Stimulated activated CD4-positive, alpha-beta T cell treated with anti-CD3 and anti-CD28 coated beads, TNF-alpha, amount 100 ng/mL, for 4 hours (primary cell): ENCODE measurements at regions not wholly inside any gene's neighbourhood (a gene's known extent, or its start where the extent isn't known, plus 50 kb on each side); places are given as distances from the start of the nearest gene placed in this dataset.

Source experiments
- DNase-seq, 3 experiments: peaks; one replicate each; pipeline ENCODE4 v3.0.0-alpha.2; 2020; ENCODE audit warnings: low read depth in 3 of 3

DNA sequence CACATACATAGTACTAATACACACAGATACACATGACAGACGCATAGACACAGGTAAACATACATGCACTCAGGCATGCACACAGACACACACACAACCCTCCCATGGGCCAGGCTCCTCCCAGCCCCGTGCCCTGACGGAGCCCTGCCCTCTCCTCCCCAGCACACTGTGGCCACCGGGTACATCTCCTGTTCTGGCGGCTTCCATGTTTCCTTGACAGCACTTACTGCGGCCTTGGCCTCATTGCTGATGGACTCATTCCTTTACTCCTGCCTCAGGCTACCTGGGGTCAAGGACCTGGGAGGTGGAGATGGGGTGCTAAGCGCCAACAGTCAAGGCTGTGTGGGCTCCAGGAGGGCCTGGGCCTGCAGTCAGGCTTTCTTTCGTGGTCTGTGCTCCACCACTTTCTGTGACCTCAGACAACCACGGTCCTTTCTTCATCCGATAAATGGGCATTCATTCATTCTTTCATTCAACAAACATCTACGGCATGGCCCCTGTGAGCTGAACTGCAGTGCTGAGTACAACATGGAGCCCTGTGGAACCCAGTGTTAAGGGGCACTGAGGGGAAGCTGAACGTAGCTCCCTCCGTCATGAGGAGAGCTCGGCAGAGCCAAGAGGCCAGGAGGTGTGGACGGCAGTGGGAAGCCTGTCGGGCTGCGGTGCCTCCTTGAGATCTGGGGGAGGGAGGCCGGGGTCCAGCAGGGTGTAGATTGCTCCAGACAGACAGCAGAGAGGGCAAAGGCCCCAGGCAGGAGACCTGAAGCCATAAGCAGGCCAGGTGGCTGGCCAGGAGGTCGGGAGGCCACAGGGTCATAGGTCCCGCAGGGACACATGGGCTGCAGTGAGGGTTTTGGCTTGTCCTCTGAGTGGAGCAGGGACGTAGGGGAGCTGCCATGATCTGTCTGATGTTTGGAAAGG, 190.4 kb upstream of the HDAC4 start:
- no peak for DNase-seq

DNA sequence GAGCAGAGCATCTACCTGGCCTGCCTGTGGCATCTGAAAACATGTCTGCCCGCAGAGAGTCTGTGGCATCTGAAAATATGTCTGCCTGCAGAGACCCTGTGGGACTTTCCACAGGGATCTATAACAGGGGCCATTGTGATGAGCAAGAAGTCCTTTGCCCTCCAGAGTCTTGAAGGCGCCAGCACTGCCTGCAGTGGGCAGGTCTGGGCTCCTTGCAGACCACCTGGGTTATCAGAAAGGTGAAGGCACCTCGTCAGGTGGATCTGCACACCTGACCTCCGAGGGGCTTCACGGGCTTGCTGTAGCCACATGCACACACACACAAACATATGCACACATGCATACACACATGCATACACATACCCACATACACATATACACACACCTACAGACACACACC, 189.5 kb upstream of the HDAC4 start:
- DNase-seq, result no peak

DNA sequence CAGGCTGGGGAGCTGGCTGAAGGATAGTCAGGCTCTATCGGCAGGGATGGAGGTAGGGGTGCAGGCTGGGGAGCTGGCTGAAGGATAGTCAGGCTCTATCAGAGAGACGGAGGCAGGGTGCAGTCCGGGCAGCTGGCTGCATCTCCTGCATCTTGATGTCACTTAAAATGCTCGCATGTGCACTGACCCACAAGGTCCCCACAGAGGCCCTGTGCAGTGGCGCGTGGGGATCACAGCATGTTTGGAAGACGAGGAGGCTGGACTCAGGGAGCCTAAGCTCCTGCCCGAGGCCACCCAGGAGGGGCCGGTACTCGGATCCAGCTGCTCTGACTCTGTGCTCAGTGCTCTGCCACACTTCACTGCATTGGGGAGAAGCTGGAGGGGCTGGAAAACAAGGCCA, 189.0 kb upstream of the HDAC4 start:
- no peak for DNase-seq

DNA sequence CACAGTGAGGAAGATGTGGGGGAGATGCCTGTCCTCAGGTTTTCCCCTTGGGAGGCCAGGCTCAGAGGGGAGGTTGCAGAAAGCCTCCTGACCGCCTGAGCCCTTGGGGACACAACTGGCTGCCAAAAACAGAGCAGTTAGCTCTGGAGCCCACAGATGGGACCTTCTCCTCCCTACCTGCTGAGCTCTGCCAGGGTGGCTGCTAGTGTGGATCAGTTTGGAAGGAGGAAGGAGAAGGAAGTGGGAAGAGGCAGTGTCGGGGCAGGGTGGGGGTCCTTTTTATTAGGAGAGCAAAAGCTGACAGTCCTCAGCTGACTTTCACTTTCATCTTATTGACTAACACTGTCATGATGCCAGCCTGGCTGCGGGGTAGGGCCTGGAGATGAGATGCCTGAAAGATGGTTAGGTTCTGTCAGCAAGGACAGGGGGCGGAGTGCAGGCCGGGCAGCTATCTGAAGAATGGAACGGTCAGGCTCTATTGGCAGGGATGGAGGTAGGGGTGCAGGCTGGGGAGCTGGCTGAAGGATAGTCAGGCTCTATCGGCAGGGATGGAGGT, 188.5 kb upstream of the HDAC4 start:
- DNase-seq, result no peak

DNA sequence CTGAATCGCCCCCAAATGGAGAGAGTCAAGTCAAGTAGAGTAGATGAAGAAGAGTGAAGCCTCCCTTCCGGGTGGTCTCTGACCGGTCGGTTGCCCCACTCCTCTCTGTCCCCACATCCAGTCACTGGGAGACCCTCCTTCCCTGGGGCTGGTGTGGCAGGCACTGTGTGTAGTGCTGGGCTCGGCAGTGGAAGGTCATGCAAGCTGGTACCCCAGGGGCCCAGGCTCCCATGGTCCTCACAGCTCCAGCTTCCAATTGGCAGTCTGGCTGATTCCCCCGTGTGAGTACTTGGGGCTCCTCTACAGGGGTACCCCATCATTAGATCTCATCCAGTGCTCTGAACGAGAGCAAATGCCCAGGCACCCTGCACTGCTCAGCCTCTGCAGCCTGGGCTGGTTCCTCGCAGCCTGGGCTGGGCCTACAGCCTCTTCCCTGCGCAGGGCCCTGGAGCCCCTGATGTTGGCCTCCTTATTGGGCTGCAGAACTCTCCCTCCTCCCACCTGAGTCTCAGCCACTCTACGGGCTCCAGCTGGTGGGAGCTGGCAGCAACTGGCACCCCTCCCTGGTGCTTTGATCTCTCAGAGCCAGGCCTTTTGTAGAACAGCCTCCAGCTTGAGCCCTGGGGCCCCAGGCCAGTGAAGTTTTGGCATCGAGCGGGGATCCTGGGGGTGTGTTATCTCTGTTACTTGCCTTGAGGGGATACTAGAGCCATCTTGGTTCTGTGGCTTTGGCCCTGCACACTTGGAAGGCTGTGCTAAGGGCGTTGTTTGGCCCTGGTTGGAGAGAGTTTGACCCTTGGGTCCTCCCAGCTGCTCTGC, 187.8 kb upstream of the HDAC4 start:
- DNase-seq, result no peak

DNA sequence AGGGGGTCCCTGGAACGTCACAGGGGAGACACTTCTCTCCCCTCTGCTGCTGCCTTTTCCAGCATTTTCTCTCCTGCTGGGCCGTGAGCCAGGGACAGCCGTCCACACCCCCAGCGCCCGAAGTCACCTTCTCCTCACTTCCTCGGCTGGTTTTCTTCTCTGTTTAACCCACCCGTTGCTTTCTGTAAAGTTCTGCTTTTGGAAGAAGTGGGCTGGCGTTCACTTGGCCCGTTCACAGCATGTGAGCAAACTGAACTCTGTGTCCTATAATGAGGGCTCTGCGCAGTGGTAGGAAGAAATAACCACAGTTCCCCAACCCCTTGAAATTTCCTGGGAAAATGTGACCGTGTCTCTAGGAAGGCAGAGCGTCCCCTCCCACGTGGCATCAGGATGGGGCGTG, 187.0 kb upstream of the HDAC4 start:
- no peak for DNase-seq

DNA sequence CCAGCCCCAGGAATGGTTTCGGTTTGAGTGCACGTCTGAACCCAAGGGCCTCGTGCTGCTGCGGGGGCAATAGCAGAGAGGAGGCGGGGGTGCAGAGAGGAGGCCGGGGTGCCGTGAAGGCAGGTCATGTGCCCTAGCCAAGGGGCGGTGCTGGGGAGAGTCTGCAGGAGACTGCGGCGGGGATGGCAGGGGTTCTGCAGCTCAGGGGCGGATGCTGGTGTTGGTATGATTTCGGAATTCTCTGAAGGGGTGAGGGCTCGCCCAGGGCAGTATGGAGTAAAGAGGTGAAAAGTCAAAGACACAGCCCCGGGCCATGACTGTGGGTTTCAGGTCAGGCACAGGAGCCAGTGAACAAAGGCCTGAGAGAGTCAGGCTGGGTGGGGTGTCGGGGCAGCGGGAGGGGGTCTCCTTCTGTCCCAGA, 186.5 kb upstream of the HDAC4 start:
- no peak for DNase-seq

DNA sequence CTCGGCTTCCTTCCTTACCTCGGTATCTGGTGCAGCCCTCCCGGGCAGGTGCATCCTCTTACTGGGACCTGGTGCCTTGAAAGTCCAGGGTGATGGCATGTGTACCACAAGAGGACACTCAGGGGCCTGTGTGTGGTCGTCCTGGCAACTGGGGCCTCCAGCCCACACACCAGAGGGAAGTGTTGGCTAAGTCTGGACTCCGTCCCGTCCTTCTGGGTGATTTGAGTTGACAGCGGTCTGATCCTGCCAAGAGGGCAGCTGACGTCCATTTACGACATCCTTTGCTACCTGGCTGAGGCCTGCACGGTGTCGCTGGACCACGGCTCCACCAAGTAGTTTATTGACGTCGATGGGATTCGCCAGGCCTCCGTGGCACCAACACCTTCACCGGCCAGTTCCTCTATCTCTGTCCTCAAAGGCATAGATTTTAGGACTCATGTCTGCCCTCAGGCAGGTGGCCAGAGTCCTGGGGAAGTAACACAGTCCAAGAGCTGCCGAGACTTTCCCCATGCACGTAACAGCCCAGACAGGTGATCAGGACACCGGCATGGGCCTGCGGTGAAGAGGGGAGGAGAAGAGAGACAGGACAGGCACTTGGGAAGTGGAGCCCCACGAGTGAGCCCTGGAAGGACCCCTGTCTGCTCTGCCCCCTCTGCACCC, 186.0 kb upstream of the HDAC4 start:
- no peak for DNase-seq

DNA sequence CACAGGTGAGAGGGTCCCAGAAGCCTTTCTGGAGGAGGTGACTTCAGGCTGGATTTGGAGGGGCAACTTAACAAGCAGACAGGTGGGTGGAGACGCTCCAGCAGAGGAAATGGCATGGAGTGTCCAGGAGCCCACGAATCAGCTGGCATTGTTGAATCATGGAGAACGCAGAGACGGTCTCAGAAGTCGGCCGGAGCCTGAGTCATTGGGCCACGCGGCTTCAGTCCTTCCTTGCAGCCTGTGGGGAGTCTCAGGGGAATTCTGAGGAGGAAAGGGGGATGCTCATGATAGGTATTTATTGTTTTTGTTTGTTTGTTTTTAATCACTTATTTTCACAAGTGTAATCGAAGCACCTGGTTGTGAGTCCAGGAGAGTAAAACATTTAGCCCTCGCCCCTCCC, 184.6 kb upstream of the HDAC4 start:
- DNase-seq, result no peak

DNA sequence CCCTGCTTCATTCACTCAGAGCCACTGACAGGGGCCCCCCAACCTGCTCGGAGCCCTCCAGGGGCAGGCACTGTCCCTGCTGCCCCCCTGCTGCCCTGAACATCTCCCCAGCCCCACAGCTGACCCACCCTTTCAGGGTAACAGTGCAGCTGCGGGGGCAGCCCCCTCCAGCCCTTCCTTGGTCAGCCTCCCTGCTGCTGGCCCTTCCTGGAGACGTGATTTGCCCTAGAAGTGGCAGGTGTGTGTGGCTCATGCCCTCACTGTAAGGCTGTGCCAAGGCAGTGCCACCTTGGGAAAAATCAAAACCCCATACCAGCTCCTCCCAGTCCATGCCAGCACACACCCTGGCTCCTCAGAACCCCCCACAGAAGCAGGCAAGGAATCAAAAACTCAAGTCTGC, 184.2 kb upstream of the HDAC4 start:
- DNase-seq, result no peak

DNA sequence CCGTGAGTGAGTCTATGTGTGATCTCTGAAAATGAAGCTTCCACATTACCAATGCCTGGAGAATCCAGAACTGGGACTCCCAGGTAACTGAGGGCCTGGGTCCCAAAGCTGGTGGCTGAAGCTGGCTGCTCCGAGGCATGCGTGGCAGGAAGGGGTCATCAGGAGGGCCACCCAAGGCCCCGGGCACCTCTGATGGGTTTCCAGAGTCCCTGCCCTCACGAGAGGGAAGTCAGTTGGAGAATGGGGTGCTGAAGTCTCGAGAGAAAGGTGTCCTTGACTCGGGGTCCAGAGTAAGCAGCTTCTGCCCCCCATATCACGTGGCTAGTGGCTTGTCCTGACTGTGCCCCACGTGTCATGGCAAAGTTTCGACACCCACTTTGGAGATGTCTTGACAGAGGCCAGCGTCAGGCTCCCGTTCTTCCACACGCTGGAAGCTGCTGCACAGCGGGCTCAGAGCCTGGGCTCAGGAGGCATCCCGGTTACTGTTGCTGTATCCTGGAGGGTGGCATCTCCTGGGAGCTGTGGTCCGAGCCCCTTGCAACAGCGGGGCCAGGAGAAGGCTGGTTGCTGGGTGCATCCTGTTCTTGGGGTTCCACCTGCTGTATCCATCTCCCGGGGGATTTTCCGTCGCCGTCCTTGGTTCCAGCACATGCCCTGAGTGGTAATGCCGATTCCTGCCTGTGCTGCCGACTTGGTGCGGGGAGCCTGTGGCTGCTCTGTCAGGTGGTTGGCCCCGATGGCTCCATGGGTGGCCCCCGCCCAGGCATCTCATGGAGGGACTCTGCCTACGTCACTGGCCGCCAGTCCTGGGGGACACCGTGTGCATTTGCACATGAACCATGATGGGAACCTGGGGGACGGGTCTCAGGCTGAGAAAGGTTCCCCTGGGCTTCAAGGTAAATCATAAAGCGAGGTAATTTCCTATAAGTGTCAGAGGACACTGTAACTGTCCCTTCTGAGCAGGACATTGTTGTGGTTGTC, 183.3 kb upstream of the HDAC4 start:
- no peak for DNase-seq

DNA sequence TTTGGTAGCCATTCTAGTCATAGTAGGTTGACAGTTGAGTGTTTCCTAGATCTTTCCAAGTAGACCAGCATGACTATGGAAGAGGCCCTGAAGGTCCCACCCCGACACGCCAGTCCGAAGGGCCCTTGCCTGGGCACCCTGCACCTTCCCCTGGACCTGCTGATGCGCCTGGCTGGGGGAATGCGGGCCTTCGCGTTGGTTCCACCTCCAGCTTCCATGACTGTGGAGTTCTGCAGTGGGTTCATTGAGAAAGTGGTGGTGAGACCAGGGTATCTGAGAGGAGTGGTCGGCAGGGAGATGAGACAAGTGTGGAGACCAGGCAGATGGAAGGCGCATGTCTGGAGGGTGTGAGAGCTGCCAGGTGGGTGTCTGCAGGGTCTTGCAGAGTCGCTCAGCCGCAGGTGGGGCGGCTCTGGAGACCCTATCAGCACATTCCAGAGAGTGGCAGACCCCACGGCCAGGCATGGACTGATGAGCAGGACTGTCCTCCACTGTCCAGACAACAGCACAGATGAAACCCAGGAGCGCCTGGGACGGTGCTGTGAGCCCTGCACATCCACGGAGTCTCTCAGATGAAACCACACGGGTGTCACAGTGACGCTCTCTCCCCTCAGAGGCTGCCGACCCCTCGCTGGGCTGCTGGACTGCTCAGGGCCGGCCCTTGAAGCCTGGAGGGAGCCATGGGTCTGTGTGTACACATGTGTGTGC, 182.5 kb upstream of the HDAC4 start:
- DNase-seq, result no peak

DNA sequence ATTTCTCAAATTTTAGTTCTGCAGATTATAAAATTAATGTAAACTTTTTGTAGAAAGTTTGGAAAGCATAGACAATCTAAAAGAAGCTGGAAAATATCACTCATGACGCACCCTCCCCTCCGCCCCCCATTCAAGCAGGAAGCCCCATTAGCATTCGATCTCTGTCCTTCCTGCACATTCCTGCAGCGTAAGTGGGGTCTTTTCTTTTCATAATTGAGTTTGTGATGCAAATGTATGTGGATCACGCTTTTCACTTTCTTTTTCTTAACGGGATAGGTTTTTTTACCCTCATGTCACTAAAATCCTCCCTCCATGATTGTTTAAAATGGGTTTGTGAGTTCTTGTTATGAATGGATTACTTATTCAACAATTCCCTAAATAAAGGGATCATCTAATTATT, 181.7 kb upstream of the HDAC4 start:
- DNase-seq, result no peak

DNA sequence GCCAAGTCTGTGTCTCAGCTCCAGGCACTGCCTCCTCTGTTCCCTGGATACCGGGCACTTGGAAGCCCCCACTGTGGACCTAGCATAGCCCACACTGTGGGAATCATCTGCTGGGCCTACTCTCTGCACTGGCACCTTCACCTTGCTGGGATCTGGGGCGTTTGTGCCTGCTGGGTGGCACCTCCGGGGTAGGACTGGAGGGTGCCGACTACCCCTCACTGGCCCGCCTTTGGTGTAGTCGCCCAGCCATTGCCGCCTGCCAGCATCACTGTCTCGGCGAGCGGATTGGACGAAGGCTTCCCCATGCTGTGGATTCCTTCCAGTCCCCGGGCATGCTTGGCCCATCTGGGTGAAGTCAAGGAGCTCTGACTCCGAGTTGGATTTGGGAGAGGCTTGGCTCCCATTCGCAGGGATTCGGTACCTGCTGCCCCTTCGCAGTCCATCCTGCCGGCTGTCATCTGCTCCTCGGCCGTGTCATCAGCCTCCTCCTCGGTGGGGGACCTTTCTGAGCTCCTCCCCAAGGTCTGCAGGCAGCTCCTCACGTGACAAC, 180.6 kb upstream of the HDAC4 start:
- no peak for DNase-seq

DNA sequence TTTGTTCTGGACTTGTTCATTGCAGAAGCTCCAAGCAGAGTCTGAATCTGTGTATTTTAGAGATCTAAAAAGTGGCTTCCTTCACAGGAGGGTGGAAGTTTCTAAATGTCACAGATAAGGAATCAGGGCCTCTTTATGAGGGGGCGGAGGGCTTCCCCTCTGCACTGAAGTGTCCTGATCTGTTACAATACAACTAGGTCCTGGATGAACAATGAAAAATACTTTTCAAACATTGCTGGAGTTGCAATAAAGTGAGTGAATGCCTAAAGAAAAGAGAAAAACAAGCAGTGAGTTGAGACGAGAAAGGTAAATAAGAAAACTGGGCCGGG, 179.3 kb upstream of the HDAC4 start:
- no peak for DNase-seq

DNA sequence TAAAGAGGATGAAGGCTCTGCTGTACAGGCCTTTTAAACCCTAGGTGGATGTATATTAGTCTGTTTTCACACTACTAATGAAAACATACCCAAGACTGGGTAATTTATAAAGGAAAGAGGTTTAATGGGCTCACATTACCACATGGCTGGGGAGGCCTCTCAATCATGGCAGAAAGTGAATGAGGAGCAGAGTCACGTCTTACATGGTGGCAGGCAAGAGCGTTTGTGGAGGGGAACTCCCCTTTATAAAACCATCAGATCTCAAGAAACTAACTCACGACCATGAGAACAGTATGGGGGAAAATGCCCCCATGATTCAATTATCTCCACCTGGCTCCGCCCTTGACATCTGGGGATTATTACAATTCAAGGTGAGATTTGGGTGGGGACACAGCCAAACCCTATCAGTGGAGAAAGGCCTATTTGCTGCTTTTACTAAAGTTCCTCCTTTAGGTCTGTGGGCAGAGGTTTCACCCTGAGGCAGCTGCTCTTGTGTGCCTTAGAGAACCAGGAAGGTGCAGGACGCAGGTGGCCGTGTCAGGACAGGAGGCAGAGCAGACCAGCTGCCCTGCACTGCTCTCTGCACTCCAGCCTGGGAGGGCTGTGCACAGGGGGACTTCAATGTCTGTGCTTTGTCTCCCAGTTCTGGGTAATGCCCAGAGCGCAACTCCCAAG, 178.8 kb upstream of the HDAC4 start:
- DNase-seq, result no peak

DNA sequence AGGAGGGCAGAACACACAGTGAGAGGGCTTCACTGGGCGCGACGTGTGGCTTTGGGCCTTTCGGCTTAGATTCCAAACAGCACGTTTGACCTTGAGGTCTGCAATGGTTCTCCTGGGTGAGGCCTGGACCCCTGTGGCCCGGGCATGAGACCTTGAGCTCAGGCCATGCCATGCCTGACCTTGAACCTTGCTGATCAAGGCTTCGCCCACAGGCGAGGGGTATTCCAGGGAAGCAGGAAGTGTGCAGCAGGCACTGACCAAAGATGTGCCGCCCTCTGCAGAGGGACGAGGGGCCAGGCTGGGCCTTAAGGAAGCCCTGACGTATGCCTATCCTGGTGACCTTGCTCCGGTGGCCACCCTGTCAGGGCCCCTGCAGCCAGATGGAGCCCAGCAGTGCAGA, 178.3 kb upstream of the HDAC4 start:
- no peak for DNase-seq

DNA sequence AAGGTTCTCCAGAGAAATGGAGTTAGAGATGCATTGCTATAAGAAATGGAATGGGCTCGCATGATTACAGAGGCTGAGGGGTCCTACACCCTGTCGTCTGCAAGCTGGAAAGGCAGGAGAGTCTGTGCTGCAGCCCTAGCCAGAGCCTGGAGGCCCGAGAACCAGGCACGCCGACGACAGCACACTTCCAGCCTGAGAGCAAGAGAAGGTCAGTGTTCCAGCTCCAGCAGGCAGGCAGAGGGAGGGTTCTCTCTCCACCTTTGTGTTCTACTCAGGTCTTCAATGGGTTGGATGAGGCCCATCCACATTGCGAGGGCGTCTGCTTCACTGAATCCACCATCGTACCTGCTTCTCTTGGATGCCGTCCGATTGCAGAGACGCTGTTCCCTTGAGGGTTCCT, 177.6 kb upstream of the HDAC4 start:
- no peak for DNase-seq

DNA sequence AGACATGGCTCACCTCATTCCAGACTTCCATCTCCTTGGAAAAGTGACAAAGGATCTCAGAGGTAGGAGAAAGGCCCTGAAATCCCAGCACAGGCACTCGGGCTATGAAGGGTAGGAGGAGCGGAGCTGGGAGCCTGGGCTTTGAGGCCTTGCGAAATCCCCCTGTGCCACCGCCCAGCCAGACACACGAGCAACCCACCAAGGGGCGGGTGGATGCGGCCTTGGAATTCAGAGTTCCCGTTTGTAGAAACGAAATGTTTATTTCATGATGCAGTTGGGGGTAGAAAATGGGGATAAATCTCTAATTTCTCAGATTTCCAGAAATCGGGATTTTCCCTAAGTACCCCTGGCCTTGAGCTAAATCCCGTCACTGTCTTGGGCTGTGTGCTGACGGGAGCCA, 177.1 kb upstream of the HDAC4 start:
- DNase-seq, result no peak
